ENCODE measurements at regions not wholly inside any gene's neighbourhood (a gene's known extent, or its start where the extent isn't known, plus 50 kb on each side); places are given as distances from the start of the nearest gene placed in this dataset.

DNA sequence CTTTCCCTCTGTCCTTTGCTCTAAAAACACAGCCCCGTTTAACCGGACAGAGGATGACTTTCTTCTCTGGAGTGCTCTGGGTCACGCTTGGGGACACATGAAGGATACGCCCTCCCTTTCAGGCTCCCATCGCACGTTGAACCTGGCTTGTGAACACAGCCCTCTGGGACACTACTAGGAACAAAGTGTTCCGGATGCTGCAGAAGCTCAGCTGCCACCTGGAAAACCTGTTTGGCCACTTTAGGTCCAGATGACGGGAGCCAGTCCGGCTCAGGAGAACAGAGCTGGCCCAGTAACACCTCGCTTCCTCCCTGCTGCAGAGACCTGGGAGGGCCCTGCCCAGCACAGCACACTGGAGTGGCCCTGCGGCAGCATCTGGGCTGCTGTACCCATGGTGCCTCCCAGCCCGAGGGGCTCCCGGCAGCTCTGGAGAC lies 60.1 kb downstream of the GADD45G start:
- Histone ChIP-seq H3K4me2 (ENCODE audit: low read depth, low read length, poor library complexity, severe bottlenecking) (no peak overlapping the region), H3K27me3 (ENCODE audit: low read length) (no peaks in the 10 kb centered on the region), H3F3A (ENCODE audit: insufficient read depth) (no peaks in the 10 kb centered on the region), H3K79me2 (ENCODE audit: insufficient read depth, low read length) (no peaks in the 10 kb centered on the region), H3K4me3 (ENCODE audit: insufficient read depth, low read length, poor library complexity, severe bottlenecking) (no peak overlapping the region), H3K9me3 (ENCODE audit: insufficient read depth, low read length) (no peaks in the 10 kb centered on the region), H2AFZ (ENCODE audit: low read depth, low read length, severe bottlenecking) (no peak overlapping the region), H3K36me3 (ENCODE audit: low read length) (no peaks in the 10 kb centered on the region), H3K27ac (ENCODE audit: low read depth, low read length) (no peak overlapping the region), H3K9ac (ENCODE audit: low read length) (no peak overlapping the region), H3K9me2 (replicated peaks; ENCODE audit: insufficient read depth, low read length) (no peaks in the 10 kb centered on the region), H4K20me1 (ENCODE audit: low read depth, low read length) (no peaks in the 10 kb centered on the region)
- TF ChIP-seq EZH2phosphoT487 (conservative IDR thresholded peaks at IDR 0.05; ENCODE audit: low read length) = no peak
- TF ChIP-seq, protein P1, sequence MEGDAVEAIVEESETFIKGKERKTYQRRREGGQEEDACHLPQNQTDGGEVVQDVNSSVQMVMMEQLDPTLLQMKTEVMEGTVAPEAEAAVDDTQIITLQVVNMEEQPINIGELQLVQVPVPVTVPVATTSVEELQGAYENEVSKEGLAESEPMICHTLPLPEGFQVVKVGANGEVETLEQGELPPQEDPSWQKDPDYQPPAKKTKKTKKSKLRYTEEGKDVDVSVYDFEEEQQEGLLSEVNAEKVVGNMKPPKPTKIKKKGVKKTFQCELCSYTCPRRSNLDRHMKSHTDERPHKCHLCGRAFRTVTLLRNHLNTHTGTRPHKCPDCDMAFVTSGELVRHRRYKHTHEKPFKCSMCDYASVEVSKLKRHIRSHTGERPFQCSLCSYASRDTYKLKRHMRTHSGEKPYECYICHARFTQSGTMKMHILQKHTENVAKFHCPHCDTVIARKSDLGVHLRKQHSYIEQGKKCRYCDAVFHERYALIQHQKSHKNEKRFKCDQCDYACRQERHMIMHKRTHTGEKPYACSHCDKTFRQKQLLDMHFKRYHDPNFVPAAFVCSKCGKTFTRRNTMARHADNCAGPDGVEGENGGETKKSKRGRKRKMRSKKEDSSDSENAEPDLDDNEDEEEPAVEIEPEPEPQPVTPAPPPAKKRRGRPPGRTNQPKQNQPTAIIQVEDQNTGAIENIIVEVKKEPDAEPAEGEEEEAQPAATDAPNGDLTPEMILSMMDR (IDR thresholded peaks at IDR 0.05; ENCODE audit: insufficient read depth, low read length, poor library complexity, severe bottlenecking) = no peak

DNA sequence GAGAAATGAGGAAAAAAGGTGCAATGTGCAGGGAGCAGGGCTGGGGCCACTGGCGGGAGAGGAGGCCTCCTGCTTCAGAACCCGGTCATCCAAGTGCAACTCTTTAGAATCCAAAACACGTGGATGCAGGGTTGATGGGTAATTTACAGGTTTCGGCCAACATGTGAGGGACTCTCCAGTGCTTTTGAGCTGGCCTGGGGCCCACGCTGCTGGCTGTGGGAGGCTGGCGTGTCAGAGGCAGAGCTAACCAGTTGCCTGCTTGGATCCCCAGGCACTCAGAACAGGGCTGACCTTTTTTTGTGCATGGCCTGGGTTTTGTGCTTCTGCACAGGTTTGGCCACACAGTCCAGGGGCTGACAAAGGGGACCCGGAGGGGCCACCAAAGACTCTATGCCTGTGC lies 61.6 kb downstream of the GADD45G start:
- TF ChIP-seq, protein P1 (IDR thresholded peaks at IDR 0.05; ENCODE audit: insufficient read depth, low read length, poor library complexity, severe bottlenecking) = no peak
- no peak for TF ChIP-seq EZH2phosphoT487 (conservative IDR thresholded peaks at IDR 0.05; ENCODE audit: low read length)
- H3K9me2 ChIP-seq (replicated peaks; ENCODE audit: insufficient read depth, low read length) = no peaks in the 10 kb centered on the region
- no peaks in the 10 kb centered on the region for H3K27me3 ChIP-seq (ENCODE audit: low read length)
- no peak overlapping the region for H2AFZ ChIP-seq (ENCODE audit: low read depth, low read length, severe bottlenecking)
- H3K79me2 ChIP-seq (ENCODE audit: insufficient read depth, low read length) = no peaks in the 10 kb centered on the region
- H3K4me2 ChIP-seq (ENCODE audit: low read depth, low read length, poor library complexity, severe bottlenecking) = no peak overlapping the region
- H3K4me3 ChIP-seq (ENCODE audit: insufficient read depth, low read length, poor library complexity, severe bottlenecking) = no peak overlapping the region
- H3F3A ChIP-seq (ENCODE audit: insufficient read depth) = no peaks in the 10 kb centered on the region
- H3K36me3 ChIP-seq (ENCODE audit: low read length) = no peaks in the 10 kb centered on the region
- no peak overlapping the region for H3K9ac ChIP-seq (ENCODE audit: low read length)
- H3K27ac ChIP-seq (ENCODE audit: low read depth, low read length) = no peak overlapping the region
- H3K9me3 ChIP-seq (ENCODE audit: insufficient read depth, low read length) = no peaks in the 10 kb centered on the region
- H4K20me1 ChIP-seq (ENCODE audit: low read depth, low read length) = no peaks in the 10 kb centered on the region

DNA sequence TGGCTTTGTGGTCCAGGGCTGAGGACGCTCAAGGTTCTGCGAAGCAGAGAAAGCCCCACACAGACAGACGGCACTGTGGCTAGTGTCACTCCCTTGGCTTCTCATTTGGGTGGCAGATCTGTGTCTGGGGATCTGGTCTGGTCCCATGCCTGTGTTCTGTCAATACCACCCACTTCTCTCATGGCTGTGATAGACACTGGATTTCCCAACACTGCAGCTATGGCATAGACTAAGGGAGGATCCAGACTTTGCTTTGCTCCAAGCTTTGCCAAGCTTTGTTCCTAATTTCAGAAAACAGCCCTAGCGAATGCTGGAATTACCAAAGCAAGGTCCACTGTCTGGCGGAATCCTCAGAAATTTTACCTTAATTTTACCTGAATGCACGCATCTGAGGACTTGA lies 62.1 kb downstream of the GADD45G start:
- Histone ChIP-seq H3K4me3 (ENCODE audit: insufficient read depth, low read length, poor library complexity, severe bottlenecking) (no peak overlapping the region), H3F3A (ENCODE audit: insufficient read depth) (no peaks in the 10 kb centered on the region), H3K27me3 (ENCODE audit: low read length) (no peaks in the 10 kb centered on the region), H3K4me2 (ENCODE audit: low read depth, low read length, poor library complexity, severe bottlenecking) (no peak overlapping the region), H3K36me3 (ENCODE audit: low read length) (no peaks in the 10 kb centered on the region), H2AFZ (ENCODE audit: low read depth, low read length, severe bottlenecking) (no peak overlapping the region), H3K79me2 (ENCODE audit: insufficient read depth, low read length) (no peaks in the 10 kb centered on the region), H3K9ac (ENCODE audit: low read length) (no peak overlapping the region), H3K9me3 (ENCODE audit: insufficient read depth, low read length) (no peaks in the 10 kb centered on the region), H3K27ac (ENCODE audit: low read depth, low read length) (no peak overlapping the region), H4K20me1 (ENCODE audit: low read depth, low read length) (no peaks in the 10 kb centered on the region), H3K9me2 (replicated peaks; ENCODE audit: insufficient read depth, low read length) (no peaks in the 10 kb centered on the region)
- TF ChIP-seq EZH2phosphoT487 (conservative IDR thresholded peaks at IDR 0.05; ENCODE audit: low read length) = no peak
- TF ChIP-seq, protein P1 (IDR thresholded peaks at IDR 0.05; ENCODE audit: insufficient read depth, low read length, poor library complexity, severe bottlenecking) = no peak

Data from SU-DHL-6 (cell line).